ENCODE measurements at regions not wholly inside any gene's neighbourhood (a gene's known extent, or its start where the extent isn't known, plus 50 kb on each side); places are given as distances from the start of the nearest gene placed in this dataset.

DNA sequence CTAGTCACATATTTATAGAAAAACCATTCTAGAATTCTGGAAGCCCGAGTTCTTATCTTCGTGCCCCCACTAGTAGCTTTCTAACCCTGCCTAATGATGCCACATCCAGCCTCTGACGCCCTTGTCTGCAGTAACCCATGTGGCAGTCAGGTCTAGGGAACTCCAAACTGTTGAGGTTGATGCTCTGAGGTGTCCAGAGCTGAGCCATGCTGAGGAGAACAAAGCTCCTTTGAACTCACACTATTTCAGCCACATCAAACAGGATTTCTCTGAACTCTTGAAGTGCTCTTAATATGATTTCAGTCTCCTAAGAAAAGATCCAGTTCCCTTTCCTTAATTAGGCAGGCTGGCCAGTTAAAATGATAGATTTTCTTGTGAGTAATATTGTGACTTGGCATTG is 150.5 kb upstream of the ST8SIA2 start:
- no peak for DNase-seq (ENCODE audit: insufficient read length, low spot score)
- FAIRE-seq, result no peak
- TF ChIP-seq CTCF (IDR thresholded peaks at IDR 0.05; ENCODE audit: insufficient read depth, missing control alignments), result no peak

- TF ChIP-seq CTCF (IDR thresholded peaks at IDR 0.05; ENCODE audit: insufficient read depth, missing control alignments), result no peak
- no peak for FAIRE-seq
- no peak for DNase-seq (ENCODE audit: insufficient read length, low spot score)
Measured at GRCh38 chr15:92244703-92245102, 149.0 kb upstream of the ST8SIA2 start.

DNA sequence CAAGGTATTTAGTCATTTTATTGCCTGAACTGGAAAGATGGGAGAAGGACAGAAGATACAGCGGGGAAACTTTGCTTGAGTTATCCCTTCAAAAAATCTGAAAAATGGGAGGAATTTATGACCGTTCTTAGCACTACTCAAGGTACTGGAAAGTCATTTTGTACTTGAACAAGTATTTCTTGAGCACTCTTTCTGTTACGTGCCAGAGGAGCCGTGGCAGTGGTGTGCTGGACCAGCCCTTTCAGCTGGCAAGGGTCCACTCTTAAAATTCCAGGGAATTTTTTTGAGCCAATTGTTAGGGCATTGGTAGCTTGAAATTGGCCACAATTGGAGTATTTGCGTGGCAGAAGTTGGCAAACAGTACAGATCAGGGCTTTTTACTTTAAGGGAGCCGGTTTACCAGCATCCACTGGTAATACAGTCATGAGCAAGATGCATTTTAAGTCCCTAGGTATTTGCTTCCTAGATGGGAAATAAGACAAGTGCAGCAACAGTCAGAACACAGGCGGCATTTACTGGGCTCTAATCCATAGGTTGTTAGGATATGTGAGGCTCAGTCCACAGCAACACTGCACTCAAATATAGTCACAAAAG is 145.9 kb upstream of the ST8SIA2 start:
- no peak for DNase-seq (ENCODE audit: insufficient read length, low spot score)
- no peak for FAIRE-seq
- no peak for TF ChIP-seq CTCF (IDR thresholded peaks at IDR 0.05; ENCODE audit: insufficient read depth, missing control alignments)

GRCh38 chr15:92266796-92267685 is 126.6 kb upstream of the ST8SIA2 start:
- TF ChIP-seq CTCF (IDR thresholded peaks at IDR 0.05; ENCODE audit: insufficient read depth, missing control alignments), result no peak
- FAIRE-seq (no peak), DNase-seq (ENCODE audit: insufficient read length, low spot score) (no peak)

- no peak for DNase-seq (ENCODE audit: insufficient read length, low spot score)
- no peak for FAIRE-seq
- no peak for TF ChIP-seq CTCF (IDR thresholded peaks at IDR 0.05; ENCODE audit: insufficient read depth, missing control alignments)
Measured at GRCh38 chr15:92268900-92269299, 124.8 kb upstream of the ST8SIA2 start.

DNA sequence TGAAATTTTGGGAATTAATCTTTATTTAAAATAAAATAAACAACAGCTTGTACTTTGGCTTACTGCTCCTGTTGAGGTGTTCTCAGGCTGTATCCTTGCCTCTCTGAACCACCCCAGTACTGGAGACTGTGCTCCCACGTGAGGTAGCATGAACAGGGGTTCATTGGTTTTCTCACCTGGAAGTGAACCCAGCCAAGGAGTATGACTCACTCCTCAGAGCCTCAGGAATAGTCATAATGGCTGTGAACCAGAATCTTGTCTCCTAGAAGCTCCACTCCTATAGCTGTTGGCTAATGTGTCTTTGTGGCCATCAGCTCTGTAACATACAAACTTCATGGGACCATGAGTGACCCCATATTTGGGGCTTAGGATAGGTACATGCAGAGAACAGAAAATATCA is 122.5 kb upstream of the ST8SIA2 start:
- no peak for TF ChIP-seq CTCF (IDR thresholded peaks at IDR 0.05; ENCODE audit: insufficient read depth, missing control alignments)
- DNase-seq (ENCODE audit: insufficient read length, low spot score), result no peak
- FAIRE-seq, result no peak

DNA sequence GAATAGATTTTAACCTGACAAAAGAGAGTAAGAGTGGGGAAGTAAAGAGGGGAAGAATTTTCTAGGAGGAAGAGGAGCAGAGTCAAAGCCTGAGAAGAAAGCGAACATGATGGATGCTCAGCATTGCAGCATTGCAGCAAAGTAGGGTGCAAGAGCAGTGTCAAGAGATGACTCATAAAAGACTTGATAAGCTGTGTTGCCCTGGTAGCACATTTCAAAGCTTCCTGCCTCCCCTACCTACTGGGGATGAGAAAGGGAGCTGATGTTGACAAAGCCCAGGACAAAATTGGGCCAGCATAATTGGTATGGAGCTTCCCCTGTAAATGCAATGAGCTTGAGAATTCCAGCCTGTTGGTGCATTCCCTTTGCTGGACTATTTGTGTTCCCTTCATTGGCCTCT is 121.6 kb upstream of the ST8SIA2 start:
- TF ChIP-seq CTCF (IDR thresholded peaks at IDR 0.05; ENCODE audit: insufficient read depth, missing control alignments), result no peak
- FAIRE-seq, result no peak
- DNase-seq (ENCODE audit: insufficient read length, low spot score), result no peak
